ENCODE measurements at regions not wholly inside any gene's neighbourhood (a gene's known extent, or its start where the extent isn't known, plus 50 kb on each side); places are given as distances from the start of the nearest gene placed in this dataset.

DNA sequence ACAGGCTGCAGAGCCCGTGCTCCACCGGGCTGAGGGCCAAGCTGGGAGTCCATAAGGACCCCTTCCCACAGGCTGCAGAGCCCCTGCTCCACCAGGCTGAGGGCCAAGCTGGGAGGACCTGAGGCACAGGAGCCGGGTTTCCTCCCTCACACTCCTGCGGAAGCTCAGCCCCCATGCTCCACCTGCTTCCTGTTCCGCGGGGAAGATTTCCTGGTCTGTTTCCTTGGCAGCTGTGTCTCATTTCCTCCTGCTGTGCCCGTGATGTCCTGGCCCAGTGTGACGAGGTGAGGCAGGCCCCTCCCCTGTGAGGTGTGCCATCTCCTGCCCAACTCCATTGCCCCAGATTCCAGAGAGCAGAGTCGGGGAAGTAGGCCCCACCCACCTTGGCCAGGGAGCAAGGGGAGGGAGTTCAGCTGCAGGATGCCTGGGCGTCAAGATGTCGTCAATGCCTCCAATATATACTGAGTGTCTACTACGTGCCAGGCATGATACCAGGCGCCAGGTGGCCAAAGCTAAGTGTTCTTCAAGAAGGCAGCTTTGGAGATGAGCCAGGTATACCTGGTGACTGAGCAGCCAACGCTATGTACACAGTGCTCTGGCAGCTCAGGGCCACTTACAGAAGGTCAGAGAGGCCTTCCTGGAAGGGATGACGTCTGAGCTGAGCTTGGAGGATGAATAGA, 58.8 kb downstream of the NAV1 start:
- TF ChIP-seq, protein P1, sequence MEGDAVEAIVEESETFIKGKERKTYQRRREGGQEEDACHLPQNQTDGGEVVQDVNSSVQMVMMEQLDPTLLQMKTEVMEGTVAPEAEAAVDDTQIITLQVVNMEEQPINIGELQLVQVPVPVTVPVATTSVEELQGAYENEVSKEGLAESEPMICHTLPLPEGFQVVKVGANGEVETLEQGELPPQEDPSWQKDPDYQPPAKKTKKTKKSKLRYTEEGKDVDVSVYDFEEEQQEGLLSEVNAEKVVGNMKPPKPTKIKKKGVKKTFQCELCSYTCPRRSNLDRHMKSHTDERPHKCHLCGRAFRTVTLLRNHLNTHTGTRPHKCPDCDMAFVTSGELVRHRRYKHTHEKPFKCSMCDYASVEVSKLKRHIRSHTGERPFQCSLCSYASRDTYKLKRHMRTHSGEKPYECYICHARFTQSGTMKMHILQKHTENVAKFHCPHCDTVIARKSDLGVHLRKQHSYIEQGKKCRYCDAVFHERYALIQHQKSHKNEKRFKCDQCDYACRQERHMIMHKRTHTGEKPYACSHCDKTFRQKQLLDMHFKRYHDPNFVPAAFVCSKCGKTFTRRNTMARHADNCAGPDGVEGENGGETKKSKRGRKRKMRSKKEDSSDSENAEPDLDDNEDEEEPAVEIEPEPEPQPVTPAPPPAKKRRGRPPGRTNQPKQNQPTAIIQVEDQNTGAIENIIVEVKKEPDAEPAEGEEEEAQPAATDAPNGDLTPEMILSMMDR (IDR thresholded peaks at IDR 0.05), result no peak
- no peak for TF ChIP-seq POLR2A (IDR thresholded peaks at IDR 0.05)
- peak; percentile 26 to 65 (median 58) for DNase-seq
- Histone ChIP-seq H3K4me3 (no peak overlapping the region), H3K9me3 (replicated peaks in 1 of 3) (no peaks in the 10 kb centered on the region), H3K36me3 (replicated peaks in 1 of 2) (no peaks in the 10 kb centered on the region), H3K4me1 (replicated peaks in 1 of 2) (peaks cover 0 to 28% of the 10 kb centered on the region in 2 donors), H3K27me3 (no peaks in the 10 kb centered on the region), H3K27ac (peak overlapping the region in 1 of 5 donors; percentile 35)
- WGBS, 4 donors, result 38 to 84% (median 52%) methylated on average over 6 to 15 of the region's 15 CpGs
- intact Hi-C loops (cut with DNase I), result no loop called here

DNA sequence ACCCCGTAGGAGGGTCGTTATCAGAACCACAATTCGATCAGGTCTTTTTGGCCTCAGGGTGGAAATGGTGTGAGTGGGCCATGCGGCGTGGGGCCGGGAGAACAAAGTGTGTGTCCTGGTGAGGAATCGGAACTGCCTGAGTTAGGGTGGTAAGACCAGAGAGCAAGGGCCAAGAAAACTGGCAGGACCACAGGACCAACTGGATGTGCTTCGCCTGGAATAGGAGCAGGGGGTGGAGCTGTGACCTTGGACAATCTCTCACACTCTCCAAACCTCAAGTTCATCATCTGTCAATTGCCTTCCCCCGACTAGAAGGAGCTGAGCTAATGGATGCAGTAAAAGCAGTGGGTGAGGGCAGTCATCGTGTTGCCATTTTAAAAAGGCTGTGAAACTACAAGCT, 59.5 kb downstream of the NAV1 start:
- Histone ChIP-seq H3K36me3 (replicated peaks in 1 of 2) (no peaks in the 10 kb centered on the region), H3K4me1 (replicated peaks in 1 of 2) (peaks cover 0 to 22% of the 10 kb centered on the region in 2 donors), H3K9me3 (replicated peaks in 1 of 3) (no peaks in the 10 kb centered on the region), H3K27ac (peak overlapping the region in 1 of 5 donors; percentile 35), H3K27me3 (no peaks in the 10 kb centered on the region), H3K4me3 (no peak overlapping the region)
- TF ChIP-seq POLR2A (IDR thresholded peaks at IDR 0.05), result no peak
- TF ChIP-seq, protein P1 (IDR thresholded peaks at IDR 0.05), result no peak
- intact Hi-C loops (cut with DNase I), result no loop called here
- 89 to 94% (median 91%) methylated on average over 10 of the region's 10 CpGs for WGBS, 4 donors
- no peak for DNase-seq

DNA sequence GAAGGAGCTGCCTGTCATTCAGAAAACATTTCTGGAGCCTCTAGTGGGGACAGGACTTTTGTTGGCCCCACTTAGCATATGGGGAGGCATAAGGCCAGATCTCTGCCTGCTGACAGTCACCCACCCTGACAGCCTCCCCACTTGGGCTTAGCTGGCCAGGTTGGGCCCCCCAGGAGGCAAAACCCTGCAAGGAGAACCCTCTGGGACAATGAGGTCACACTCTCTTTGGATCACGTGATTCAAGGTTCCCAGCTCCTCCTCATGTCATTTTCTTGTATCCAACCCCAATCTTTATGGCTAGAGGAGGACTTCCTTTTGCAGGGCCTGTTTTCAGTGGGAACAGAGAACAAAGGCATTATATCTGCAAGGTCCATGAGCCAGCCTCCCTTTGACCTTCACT, 60.0 kb downstream of the NAV1 start:
- H3K4me1 ChIP-seq (replicated peaks in 1 of 2), result peaks cover 0 to 18% of the 10 kb centered on the region in 2 donors
- H3K9me3 ChIP-seq (replicated peaks in 1 of 3), result no peaks in the 10 kb centered on the region
- intact Hi-C loops (cut with DNase I), result no loop called here
- H3K27ac ChIP-seq, result no peak overlapping the region
- 29 to 52% (median 36%) methylated on average over 1 of the region's 1 CpG; no CpG with 5 or more reads in 1 of the 4 donors for WGBS, 4 donors
- no peaks in the 10 kb centered on the region for H3K27me3 ChIP-seq
- no peaks in the 10 kb centered on the region for H3K36me3 ChIP-seq (replicated peaks in 1 of 2)
- DNase-seq, result no peak
- no peak overlapping the region for H3K4me3 ChIP-seq
- TF ChIP-seq POLR2A (IDR thresholded peaks at IDR 0.05), result no peak
- TF ChIP-seq, protein P1 (IDR thresholded peaks at IDR 0.05), result no peak

DNA sequence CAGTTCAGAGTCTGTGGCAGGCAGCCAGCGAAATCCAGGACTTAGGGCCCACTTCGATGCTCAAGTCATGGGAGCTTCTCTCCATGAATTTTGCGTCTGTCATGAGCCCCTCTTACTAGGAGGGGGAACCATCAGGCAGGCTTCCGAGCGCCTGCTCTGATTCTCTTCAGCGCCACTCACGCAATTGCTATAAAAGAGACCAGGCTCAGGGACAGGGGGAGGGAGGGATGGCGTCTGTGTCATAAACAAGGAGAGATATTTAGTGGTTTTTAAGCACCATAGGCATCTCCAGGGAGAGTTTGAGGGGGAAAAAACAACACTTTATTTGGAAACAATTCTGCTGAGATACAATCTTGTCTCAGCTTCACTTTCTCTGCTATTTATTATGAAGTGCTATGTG, 60.6 kb downstream of the NAV1 start:
- DNase-seq, result no peak
- H3K4me3 ChIP-seq, result no peak overlapping the region
- intact Hi-C loops (cut with DNase I), result no loop called here
- TF ChIP-seq, protein P1 (IDR thresholded peaks at IDR 0.05), result no peak
- TF ChIP-seq POLR2A (IDR thresholded peaks at IDR 0.05), result no peak
- no peaks in the 10 kb centered on the region for H3K9me3 ChIP-seq (replicated peaks in 1 of 3)
- H3K4me1 ChIP-seq (replicated peaks in 1 of 2), result peaks cover 0 to 14% of the 10 kb centered on the region in 2 donors
- WGBS, 4 donors, result 88 to 97% (median 92%) methylated on average over 7 to 8 of the region's 8 CpGs
- no peaks in the 10 kb centered on the region for H3K27me3 ChIP-seq
- H3K27ac ChIP-seq, result no peak overlapping the region
- no peaks in the 10 kb centered on the region for H3K36me3 ChIP-seq (replicated peaks in 1 of 2)
